K562 (cell line): ENCODE measurements at regions not wholly inside any gene's neighbourhood (a gene's known extent, or its start where the extent isn't known, plus 50 kb on each side); places are given as distances from the start of the nearest gene placed in this dataset.

Source experiments
- ATAC-seq: fragments of 200-7000 bp; cut with Tn5 transposase; 3 replicates; pipeline ENCODE4 v1.9.1; 2020; ENCODE audit warnings: moderate library complexity
- BruUV-seq: library from RNA; stranded (reverse); fragments of 400-500 nt; replicated peaks from 2 replicates; lab custom pipeline; 2021; lab: Mats Ljungman, UMichigan
- CTCF ChIA-PET: fragments of 300-600 bp; formaldehyde crosslinking; extraction: SDS; loops from one replicate; lab custom pipeline; 2021; ENCODE audit warnings: low intra/inter-chr PET ratio; lab: Yijun Ruan, JAX
- POLR2A ChIA-PET: fragments of 300-600, 350-650 bp; sonication (Branson Sonifier 250); formaldehyde crosslinking; extraction: SDS; loops from one replicate; lab custom pipeline; 2021; ENCODE audit warnings: antibody characterized with exemption, inconsistent platforms; lab: Yijun Ruan, JAX
- DNase-seq, 4 experiments: peaks; one replicate each; pipeline versions ENCODE4 v3.0.0 to v3.0.0-alpha.2; 2011 to 2018; ENCODE audit warnings: low spot score in 3 of 4, mixed read lengths in 3 of 4; ENCODE audit errors: extremely low read depth in 1 of 4
- FAIRE-seq: peaks from 2 replicates; lab custom pipeline; 2011; peaks lifted over from hg19 to GRCh38; lab: Jason Lieb, UNC
- H2AFZ ChIP-seq: 2 replicates; pipeline ENCODE4 v1.6.0; 2011; ENCODE audit warnings: low read depth, low read length, control low read depth, inconsistent platforms
- H3K27ac ChIP-seq: fragments of 200-600 bp; 3 replicates; pipeline ENCODE4 v1.8.0; 2011; ENCODE audit warnings: low read depth, mild to moderate bottlenecking, control low read depth, inconsistent platforms, low read length, moderate library complexity, mixed read lengths; ENCODE audit errors: extremely low read depth
- H3K27me3 ChIP-seq, 2 experiments: fragments of 300-600 bp in 1 of 2; 2 replicates in 1 of 2; 3 replicates in 1 of 2; pipeline versions ENCODE4 v1.6.0 to v1.8.0; 2011; ENCODE audit warnings: inconsistent platforms in 2 of 2, low read length in 2 of 2, mild to moderate bottlenecking in 1 of 2, mixed read lengths in 1 of 2, moderate library complexity in 1 of 2; ENCODE audit not compliant: control insufficient read depth in 2 of 2, insufficient read depth in 2 of 2
- H3K36me3 ChIP-seq: fragments of 300-600 bp; 3 replicates; pipeline ENCODE4 v1.8.0; 2011; ENCODE audit warnings: mild to moderate bottlenecking, low read length, inconsistent platforms; ENCODE audit not compliant: control insufficient read depth, insufficient read depth
- H3K4me1 ChIP-seq, 2 experiments: fragments of 200-600 bp in 1 of 2; replicated peaks in 1 of 2; 2 replicates in 1 of 2; 3 replicates in 1 of 2; pipeline versions ENCODE4 v1.5.1 to v1.8.0; 2011; ENCODE audit warnings: inconsistent platforms in 2 of 2, low read length in 2 of 2, mild to moderate bottlenecking in 1 of 2, mixed read lengths in 1 of 2, moderate library complexity in 1 of 2; ENCODE audit not compliant: control insufficient read depth in 2 of 2, insufficient read depth in 2 of 2
- H3K4me2 ChIP-seq: 2 replicates; pipeline ENCODE4 v1.6.1; 2011; ENCODE audit warnings: low read length, control low read depth, inconsistent platforms, mixed read lengths; ENCODE audit not compliant: insufficient read depth
- H3K4me3 ChIP-seq: fragments of 200-600 bp; sonication (generic), shearing (Covaris generic); 2 replicates; pipeline ENCODE4 v1.5.1; 2016; ENCODE audit warnings: control low read depth, inconsistent platforms
- H3K79me2 ChIP-seq: fragments of 200-600 bp; 3 replicates; pipeline ENCODE4 v1.8.0; 2011; ENCODE audit warnings: low read length, inconsistent platforms; ENCODE audit not compliant: control insufficient read depth, insufficient read depth
- H3K9ac ChIP-seq, 2 experiments: 2 replicates each; pipeline versions ENCODE4 v1.6.0 to v1.6.1; 2011; ENCODE audit warnings: low read depth in 2 of 2, low read length in 2 of 2, control low read depth in 1 of 2, inconsistent platforms in 1 of 2, mild to moderate bottlenecking in 1 of 2, mixed read lengths in 1 of 2; ENCODE audit not compliant: insufficient read depth in 1 of 2
- H3K9me1 ChIP-seq: one replicate; pipeline ENCODE4 v1.6.0; 2011; ENCODE audit warnings: inconsistent platforms, mild to moderate bottlenecking, low read length, moderate library complexity; ENCODE audit not compliant: control insufficient read depth, insufficient read depth
- H3K9me3 ChIP-seq: replicated peaks from 2 replicates; pipeline ENCODE4 v1.5.1; 2011; ENCODE audit warnings: low read depth, low read length, inconsistent platforms; ENCODE audit not compliant: control insufficient read depth, insufficient read depth
- H4K20me1 ChIP-seq: replicated peaks from 2 replicates; pipeline ENCODE4 v1.6.1; 2011; ENCODE audit warnings: low read length, inconsistent platforms, mixed read lengths; ENCODE audit not compliant: control insufficient read depth, insufficient read depth
- CLOCK ChIP-seq: fragments of 250-450 bp; sonication (Bioruptor Pico); IDR thresholded peaks from 2 replicates; pipeline ENCODE4 v1.4.0; 2020; ENCODE audit warnings: mild to moderate bottlenecking, moderate library complexity, borderline replicate concordance
- DEAF1 ChIP-seq: fragments of 450-650 bp; formaldehyde crosslinking; IDR thresholded peaks from 2 replicates; pipeline ENCODE4 v1.4.0; 2020; ENCODE audit warnings: mild to moderate bottlenecking, moderate library complexity
- ETV1 ChIP-seq: fragments of 450-650 bp; conservative IDR thresholded peaks from 2 replicates; pipeline ENCODE4 v1.6.1; 2016; ENCODE audit warnings: missing genetic modification characterization, control low read depth, low read depth, missing compliant biosample characterization
- GABPB2 ChIP-seq: fragments of 250-450 bp; sonication (Bioruptor Pico); conservative IDR thresholded peaks from 2 replicates; pipeline ENCODE4 v1.5.1; 2021; ENCODE audit warnings: mild to moderate bottlenecking
- LCOR ChIP-seq: sonication (generic); formaldehyde crosslinking; IDR thresholded peaks from 2 replicates; pipeline ENCODE4 v1.8.0; 2022; ENCODE audit warnings: mild to moderate bottlenecking, missing genetic modification reagents
- NFYB ChIP-seq: IDR thresholded peaks from 2 replicates; pipeline ENCODE4 v1.6.1; 2011; ENCODE audit warnings: mild to moderate bottlenecking, moderate library complexity; ENCODE audit not compliant: insufficient read length; ENCODE audit errors: extremely low read depth
- NONO ChIP-seq, 2 experiments: fragments of 200-400 bp in 1 of 2; fragments of 450-650 bp in 1 of 2; formaldehyde crosslinking in 1 of 2; IDR thresholded peaks; 2 replicates each; pipeline ENCODE4 v1.6.1; 2017; ENCODE audit warnings: low read depth in 2 of 2, mild to moderate bottlenecking in 2 of 2, moderate library complexity in 2 of 2, low read length in 1 of 2
- NR1H2 ChIP-seq: sonication (generic); formaldehyde crosslinking; IDR thresholded peaks from 2 replicates; pipeline ENCODE4 v1.4.0; 2020; ENCODE audit warnings: mild to moderate bottlenecking, missing genetic modification reagents
- RFX7 ChIP-seq: fragments of 250-450 bp; sonication (Bioruptor Pico); IDR thresholded peaks from 2 replicates; pipeline ENCODE4 v1.5.1; 2021; ENCODE audit warnings: mild to moderate bottlenecking
- RNF2 ChIP-seq: sonication (generic); IDR thresholded peaks from 2 replicates; pipeline ENCODE4 v1.6.1; 2016
- ZBTB34 ChIP-seq: fragments of 250-450 bp; sonication (Bioruptor Pico); IDR thresholded peaks from 2 replicates; pipeline ENCODE4 v1.8.0; 2021; ENCODE audit warnings: mild to moderate bottlenecking, moderate library complexity
- ZNF232 ChIP-seq: sonication (generic); formaldehyde crosslinking; IDR thresholded peaks from 2 replicates; pipeline ENCODE4 v1.8.0; 2022; ENCODE audit warnings: mild to moderate bottlenecking, missing genetic modification reagents
- ZNF263 ChIP-seq: sonication (generic); formaldehyde crosslinking; IDR thresholded peaks from 2 replicates; pipeline ENCODE4 v1.8.0; 2022; ENCODE audit warnings: mild to moderate bottlenecking, missing genetic modification reagents, borderline replicate concordance
- WGBS: fragments of 100-300 bp; shearing (Covaris generic); methylation state at CpG from one replicate; pipeline ENCODE4 v1.1.6; 2016; ENCODE audit warnings: low coverage, mixed read lengths; ENCODE audit not compliant: insufficient coverage; ENCODE audit errors: missing lambda C conversion rate; 5-methylcytosine and 5-hydroxymethylcytosine counted together
- in situ Hi-C: fragments of 300-500 bp; cut with MboI; formaldehyde crosslinking; loops from 4 replicates; pipeline ENCODE4 v1.15.0; 2018; ENCODE audit warnings: inconsistent platforms, mixed read lengths
- intact Hi-C: fragments of 100-400 bp; cut with micrococcal nuclease; formaldehyde crosslinking; loops from 2 replicates; pipeline ENCODE4 v1.14.2; 2022

- CTCF ChIA-PET = interaction anchor here (0.6 to 2.0 kb wide), 3 partner anchors 88 to 311 kb away, joined by 3 to 19 read pairs (median 7); no protein-coding TSS in a partner anchor
- Histone ChIP-seq H3K79me2 (no peaks in the 10 kb centered on the region), H3K27ac (no peak overlapping the region), H3K4me1 (peaks cover 0 to 10% of the 10 kb centered on the region in 2 experiments; a peak in 1 of 5 replicates), H3K36me3 (no peaks in the 10 kb centered on the region), H3K27me3 (peaks cover 0 to 23% of the 10 kb centered on the region in 2 experiments; a peak in 2 of 5 replicates), H3K4me3 (no peak overlapping the region), H3K9me1 (no peaks in the 10 kb centered on the region), H4K20me1 (no peaks in the 10 kb centered on the region), H3K4me2 (no peak overlapping the region), H2AFZ (peak overlapping the region; percentile 68; the same call in 1 of the 2 replicates), H3K9me3 (no peaks in the 10 kb centered on the region), H3K9ac (no peak overlapping the region)
- 7% methylated on average over 19 of the region's 29 CpGs for WGBS
- ATAC-seq (peak; percentile 90), FAIRE-seq (peak; percentile 78), DNase-seq (peak; percentile 41 to 56 (median 54))
- in situ Hi-C loops (loop anchor here (5.0 kb wide), 1 partner anchor 303 kb away; no protein-coding TSS in a partner anchor), intact Hi-C loops (loop anchor here (1.0 kb wide), 1 partner anchor 311 kb away; no protein-coding TSS in a partner anchor)
- POLR2A ChIA-PET = no interaction called here
- BruUV-seq = no TSS peak
- no peak for TF ChIP-seq RNF2
- TF ChIP-seq ZNF263 = no peak
- no peak for TF ChIP-seq RFX7 (CRISPR knock-in tag)
- no peak for TF ChIP-seq NR1H2
- TF ChIP-seq NONO (IDR thresholded peaks at IDR 0.05; ENCODE audit: low read depth in 2 of 2, low read length in 1 of 2) = no peak
- peak; percentile 39; the same call in 1 of the 2 replicates for TF ChIP-seq DEAF1
- TF ChIP-seq GABPB2 = no peak
- TF ChIP-seq ZNF232 (CRISPR knock-in tag) = no peak
- no peak for TF ChIP-seq LCOR (CRISPR knock-in tag)
- no peak for TF ChIP-seq CLOCK (CRISPR knock-in tag)
- peak; percentile 43; the same call in 1 of the 2 replicates for TF ChIP-seq ETV1 (tag)
- no peak for TF ChIP-seq NFYB
- TF ChIP-seq ZBTB34 (CRISPR knock-in tag) = no peak
These were observed 112.4 kb upstream of the ZNF236 start for GRCh38 chr18:76709659-76710645.
